GM18873 (cell line): ENCODE measurements at regions not wholly inside any gene's neighbourhood (a gene's known extent, or its start where the extent isn't known, plus 50 kb on each side); places are given as distances from the start of the nearest gene placed in this dataset.
"Not testable (repeated sequence)": the region's sequence is repeated elsewhere in the genome, so short reads cannot be mapped to it uniquely, and the experiment has no call there.

ENCODE experiments used
- ATAC-seq: cut with Tn5 transposase; IDR thresholded peaks from one replicate; pipeline ENCODE4 v1.9.1; 2021; ENCODE audit warnings: mild to moderate bottlenecking, moderate library complexity, moderate number of reproducible peaks; ENCODE audit not compliant: unreplicated experiment, low FRiP score

DNA sequence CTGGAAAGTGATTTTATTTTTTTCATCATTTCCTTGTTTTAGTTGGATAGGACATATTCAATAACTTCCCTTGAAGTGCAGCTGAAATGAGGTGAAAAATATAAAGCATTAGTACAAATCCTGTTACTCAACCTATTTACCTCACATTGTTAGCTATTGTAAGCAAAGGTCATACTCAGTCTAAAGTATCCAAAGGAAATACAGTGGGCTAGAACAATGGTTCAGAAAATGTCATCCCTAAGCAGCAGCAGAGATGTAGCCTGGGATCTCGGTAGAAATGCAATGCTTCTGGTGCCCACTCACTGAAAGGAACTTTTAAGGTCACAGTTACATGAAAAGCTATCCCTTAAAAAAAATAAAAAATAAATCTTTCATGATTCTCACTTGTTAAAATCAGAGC is 300.6 kb downstream of the PPP4R3C start:
- ATAC-seq = no peak

DNA sequence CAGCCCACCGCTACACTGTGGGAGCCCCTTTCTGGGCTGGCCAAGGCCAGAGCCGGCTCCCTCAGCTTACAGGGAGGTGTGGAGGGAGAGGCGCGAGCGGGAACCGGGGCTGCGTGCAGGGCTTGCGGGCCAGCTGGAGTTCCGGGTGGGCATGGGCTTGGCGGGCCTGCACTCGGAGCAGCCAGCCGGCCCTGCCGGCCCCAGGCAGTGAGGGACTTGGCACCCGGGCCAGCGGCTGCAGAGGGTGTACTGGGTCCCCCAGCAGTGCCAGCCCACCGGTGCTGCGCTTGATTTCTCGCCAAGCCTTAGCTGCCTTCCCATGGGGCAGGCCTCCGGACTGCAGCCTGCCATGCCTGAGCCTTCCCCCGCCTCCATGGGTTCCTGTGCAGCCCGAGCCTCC is 306.2 kb downstream of the PPP4R3C start:
- ATAC-seq = not testable (repeated sequence)

GRCh38 chrX:27136325-27136724 is 326.8 kb downstream of the PPP4R3C start:
- ATAC-seq = no peak

- ATAC-seq = no peak
Measured at GRCh38 chrX:27132862-27133261, 330.3 kb downstream of the PPP4R3C start.

GRCh38 chrX:27087176-27087575 is 376.0 kb downstream of the PPP4R3C start:
- ATAC-seq = not testable (repeated sequence)

- ATAC-seq = no peak
Measured at GRCh38 chrX:27086237-27086636, 376.9 kb downstream of the PPP4R3C start.

DNA sequence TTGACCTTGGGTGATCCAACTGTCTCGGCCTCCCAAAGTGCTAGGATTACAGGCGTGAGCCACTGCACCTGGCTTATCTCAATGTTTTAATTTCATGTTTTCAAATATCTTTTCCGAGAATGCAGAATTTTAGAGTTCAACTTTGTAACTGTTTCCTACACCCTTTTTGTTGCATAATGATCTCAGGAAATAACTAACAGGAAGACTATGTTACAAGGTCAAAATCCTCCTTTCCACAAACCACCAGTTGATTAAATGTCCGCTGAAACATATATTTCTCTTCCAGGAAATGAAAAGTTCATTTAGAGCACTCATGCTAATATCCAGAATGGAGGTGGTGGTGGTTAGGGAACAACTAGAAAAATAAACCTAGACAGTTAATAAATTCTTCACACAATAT is 377.8 kb downstream of the PPP4R3C start:
- no peak for ATAC-seq

GRCh38 chrX:27078371-27078770 is 384.8 kb downstream of the PPP4R3C start:
- ATAC-seq = no peak

DNA sequence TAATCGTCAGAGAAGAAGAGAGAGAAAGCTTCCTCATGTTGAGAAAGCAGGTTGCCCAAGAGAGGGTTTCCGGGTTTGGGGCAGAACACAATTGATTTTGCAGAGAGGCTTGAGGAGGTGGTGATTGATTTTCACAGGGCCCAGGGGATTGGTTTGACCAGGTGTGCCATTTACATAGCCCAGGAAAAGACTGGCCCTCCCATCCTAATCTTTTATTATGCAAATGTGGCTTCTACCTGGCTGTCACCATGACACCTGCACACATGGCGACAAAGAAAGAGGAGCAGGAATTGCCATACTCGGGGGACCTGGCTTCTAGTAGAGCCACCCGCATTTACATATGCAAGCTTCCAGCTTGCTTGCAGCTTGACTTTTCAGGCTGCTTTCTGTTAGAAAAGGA is 405.3 kb downstream of the PPP4R3C start:
- no peak for ATAC-seq

GRCh38 chrX:27039332-27039731 is 423.8 kb downstream of the PPP4R3C start:
- ATAC-seq = no peak

GRCh38 chrX:27008486-27008885 is 454.7 kb downstream of the PPP4R3C start:
- ATAC-seq = no peak

GRCh38 chrX:26999634-27000033 is 463.5 kb downstream of the PPP4R3C start:
- ATAC-seq = no peak

DNA sequence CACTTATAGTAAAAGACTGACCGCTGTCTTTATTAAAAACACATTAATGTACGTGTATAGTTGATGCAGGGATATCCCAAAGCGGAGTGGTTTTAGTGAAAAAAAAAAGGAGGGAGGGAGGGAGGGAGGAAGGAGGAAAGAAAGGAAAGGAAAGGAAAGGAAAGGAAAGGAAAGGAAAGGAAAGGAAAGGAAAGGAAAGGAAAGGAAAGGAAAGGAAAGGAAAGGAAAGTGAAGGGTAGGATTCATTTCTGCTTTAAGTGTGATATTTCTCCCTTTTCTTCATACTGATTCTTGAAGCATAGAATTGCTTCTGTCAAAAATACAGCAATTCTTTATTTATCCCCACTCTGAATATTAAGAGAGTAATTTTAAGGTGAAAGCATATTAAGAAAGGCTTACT is 504.9 kb downstream of the PPP4R3C start:
- ATAC-seq = no peak

GRCh38 chrX:26954029-26954428 is 509.1 kb downstream of the PPP4R3C start:
- ATAC-seq = no peak

GRCh38 chrX:26952213-26952612 is 510.9 kb downstream of the PPP4R3C start:
- ATAC-seq = no peak

DNA sequence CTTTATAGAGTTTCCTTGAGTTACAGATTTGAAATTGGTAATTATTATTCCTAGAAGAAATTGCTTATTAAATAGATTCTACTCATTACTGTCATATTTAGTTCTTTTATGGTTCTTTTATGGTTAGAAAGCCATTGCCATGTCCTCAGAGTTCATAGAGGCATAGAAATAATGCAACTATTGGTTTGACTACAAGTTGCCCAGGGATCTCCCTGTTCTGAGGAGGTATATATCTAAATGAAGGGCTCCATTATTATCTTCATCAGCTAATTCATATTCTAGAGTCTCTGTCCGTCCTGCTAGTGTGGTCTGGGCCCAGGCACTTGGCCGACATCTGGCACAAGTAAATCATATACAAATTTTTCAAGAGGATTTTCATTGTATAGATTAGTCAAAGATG is 535.7 kb downstream of the PPP4R3C start:
- ATAC-seq = no peak

- ATAC-seq = no peak
Measured at GRCh38 chrX:26925088-26925487, 538.1 kb downstream of the PPP4R3C start.

- ATAC-seq = no peak
Measured at GRCh38 chrX:26922278-26922677, 540.9 kb downstream of the PPP4R3C start.

- ATAC-seq = no peak
Measured at GRCh38 chrX:26918631-26919030, 544.5 kb downstream of the PPP4R3C start.

GRCh38 chrX:26916991-26917390 is 546.1 kb downstream of the PPP4R3C start:
- ATAC-seq = no peak

DNA sequence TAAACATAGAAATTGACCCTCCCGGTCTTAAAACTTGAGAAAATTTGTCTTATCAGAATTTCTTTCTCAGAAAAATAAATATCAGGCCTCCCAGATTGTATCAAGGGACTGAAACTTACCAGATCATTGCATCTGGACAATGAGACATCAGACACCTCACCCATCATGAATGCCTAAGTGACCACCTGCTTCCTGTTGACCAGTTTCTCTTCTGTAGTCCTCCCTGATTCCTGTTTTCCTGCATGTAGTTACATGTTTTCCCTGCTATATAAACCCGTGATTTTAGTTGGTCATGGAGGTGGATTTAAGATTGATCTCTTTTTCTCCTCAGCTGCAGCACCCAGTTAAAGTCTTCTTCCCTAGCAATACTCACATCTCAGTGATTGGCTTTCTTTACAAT is 548.1 kb downstream of the PPP4R3C start:
- no peak for ATAC-seq

DNA sequence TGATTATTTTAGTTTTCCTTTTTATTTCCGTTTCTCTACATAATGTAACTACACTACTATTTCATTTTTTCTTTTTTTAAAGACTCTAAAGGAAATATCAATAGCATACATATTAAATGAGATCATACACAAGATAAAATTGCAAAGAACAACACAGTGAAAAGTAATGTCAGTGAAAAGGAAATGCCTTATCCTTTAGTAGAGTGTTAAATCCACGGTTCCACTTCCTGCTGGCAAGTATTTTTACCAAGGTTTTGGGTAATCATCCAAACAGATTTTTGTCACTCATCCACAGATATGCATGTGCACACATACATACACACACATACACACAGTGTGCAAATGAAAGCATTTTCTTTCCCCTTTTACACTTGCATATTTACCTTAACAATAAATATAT is 548.9 kb downstream of the PPP4R3C start:
- ATAC-seq = no peak

GRCh38 chrX:26911785-26912184 is 551.4 kb downstream of the PPP4R3C start:
- ATAC-seq = not testable (repeated sequence)
